ENCODE measurements at regions not wholly inside any gene's neighbourhood (a gene's known extent, or its start where the extent isn't known, plus 50 kb on each side); places are given as distances from the start of the nearest gene placed in this dataset.

DNA sequence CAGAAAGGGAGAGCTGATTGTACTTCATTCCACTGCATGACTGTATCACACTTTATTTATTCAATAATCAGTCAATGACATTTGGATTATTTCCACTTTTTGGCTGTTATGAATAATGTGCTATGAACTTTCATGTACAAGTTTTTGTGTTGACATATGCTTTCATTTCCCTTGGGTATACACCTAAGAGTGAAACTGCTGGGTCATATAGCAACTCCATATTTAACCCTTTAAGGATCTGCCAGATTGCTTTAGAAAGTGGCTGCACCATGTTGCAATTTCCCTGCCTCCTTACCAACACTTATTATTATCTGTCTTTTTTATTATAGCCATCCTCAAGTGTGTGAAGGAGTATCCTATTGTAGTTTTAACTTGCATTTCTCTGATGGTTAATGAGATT lies 108.8 kb upstream of the KCNK1 start:
- no peak for TF ChIP-seq CTCF (IDR thresholded peaks at IDR 0.05)
- no peak for TF ChIP-seq POLR2A (IDR thresholded peaks at IDR 0.05)
